GOT3 (cell line): ENCODE measurements at regions not wholly inside any gene's neighbourhood (a gene's known extent, or its start where the extent isn't known, plus 50 kb on each side); places are given as distances from the start of the nearest gene placed in this dataset.
"Not testable (repeated sequence)": the region's sequence is repeated elsewhere in the genome, so short reads cannot be mapped to it uniquely, and the experiment has no call there.

Source experiments
- DNase-seq: peaks from one replicate; lab custom pipeline; 2025; ENCODE audit warnings: mixed read lengths; lab: John Stamatoyannopoulos, UW

DNA sequence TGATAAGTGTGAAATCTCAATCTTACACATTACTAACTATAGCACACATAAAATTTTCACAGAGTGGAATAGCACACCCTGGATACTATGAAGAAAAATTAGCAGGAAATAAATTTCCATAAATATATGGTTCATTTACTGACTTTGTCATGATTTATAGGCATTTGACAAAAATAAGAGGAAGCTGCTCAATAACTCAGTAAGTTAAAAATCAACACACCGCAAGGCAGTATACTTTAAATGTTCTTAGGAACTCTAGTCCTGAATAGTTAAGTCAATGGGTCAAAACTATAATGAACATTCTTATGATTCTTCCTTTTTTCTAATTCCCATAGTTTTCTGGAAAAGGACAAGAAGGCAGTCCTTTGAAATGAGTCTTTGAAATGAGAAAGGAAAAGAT lies 1557.8 kb upstream of the RAG2 start:
- no peak for DNase-seq

- DNase-seq, result no peak
Measured at GRCh38 chr11:38153985-38154384, 1555.9 kb upstream of the RAG2 start.

DNA sequence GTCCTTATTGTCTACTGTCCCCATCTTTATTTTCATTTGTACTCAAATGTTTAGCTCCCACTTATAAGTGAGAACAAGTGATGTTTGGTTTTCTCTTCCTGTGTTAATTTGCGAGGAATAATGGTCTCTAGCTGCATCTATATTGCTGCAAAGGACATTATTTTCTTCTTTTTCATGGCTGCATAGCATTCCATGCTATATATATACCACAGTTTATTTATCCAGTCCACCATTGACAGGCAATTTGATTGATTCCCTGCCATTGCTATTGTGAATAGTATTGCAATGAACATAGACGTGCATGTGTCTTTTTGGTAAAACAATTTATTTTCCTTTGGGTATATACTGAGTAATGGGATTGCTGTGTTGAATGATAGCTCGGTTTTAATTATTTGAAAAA lies 1545.8 kb upstream of the RAG2 start:
- no peak for DNase-seq

DNA sequence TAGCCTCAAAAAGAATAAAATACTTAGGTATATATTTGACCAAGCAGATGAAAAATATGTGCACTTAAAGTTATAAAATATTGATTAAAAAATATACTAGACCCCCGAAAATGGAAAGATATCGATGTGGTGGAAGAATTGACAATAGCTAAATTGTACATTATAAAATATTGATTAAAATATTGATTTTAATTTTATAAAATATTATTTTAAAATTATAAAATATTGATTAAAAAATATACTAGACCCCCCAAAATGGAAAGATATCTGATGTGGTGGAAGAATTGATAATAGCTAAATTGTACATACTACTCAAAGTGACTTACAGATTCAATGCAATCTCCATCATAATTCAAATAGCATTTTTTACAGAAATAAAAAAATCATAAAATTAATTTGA lies 1540.9 kb upstream of the RAG2 start:
- DNase-seq, result no peak

- no peak for DNase-seq
Measured at GRCh38 chr11:38136887-38137286, 1538.9 kb upstream of the RAG2 start.

DNA sequence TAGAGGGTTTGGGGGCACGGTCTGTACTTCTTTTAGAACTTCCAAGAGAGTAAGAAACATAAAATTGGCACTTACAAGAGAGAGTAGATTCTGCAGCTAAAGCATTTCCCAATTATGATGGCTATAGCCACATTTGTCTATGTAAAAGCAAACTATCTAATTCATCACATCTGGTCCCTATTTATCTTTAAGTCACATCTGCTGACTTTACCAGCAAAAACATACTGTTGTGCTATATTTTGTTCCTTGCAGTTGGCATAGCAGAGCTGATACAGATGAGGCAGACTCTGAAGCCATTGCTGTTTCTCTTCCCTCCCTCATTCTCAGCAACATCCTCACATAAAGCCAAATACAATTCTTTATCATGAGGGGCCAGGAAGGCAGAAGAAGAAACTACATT lies 1533.5 kb upstream of the RAG2 start:
- DNase-seq, result no peak

- no peak for DNase-seq
Measured at GRCh38 chr11:38130976-38131375, 1532.9 kb upstream of the RAG2 start.

GRCh38 chr11:38130514-38130913 lies 1532.5 kb upstream of the RAG2 start:
- DNase-seq, result no peak

- no peak for DNase-seq
Measured at GRCh38 chr11:38123673-38124072, 1525.6 kb upstream of the RAG2 start.

- not testable (repeated sequence) for DNase-seq
Measured at GRCh38 chr11:38116616-38117015, 1518.6 kb upstream of the RAG2 start.

DNA sequence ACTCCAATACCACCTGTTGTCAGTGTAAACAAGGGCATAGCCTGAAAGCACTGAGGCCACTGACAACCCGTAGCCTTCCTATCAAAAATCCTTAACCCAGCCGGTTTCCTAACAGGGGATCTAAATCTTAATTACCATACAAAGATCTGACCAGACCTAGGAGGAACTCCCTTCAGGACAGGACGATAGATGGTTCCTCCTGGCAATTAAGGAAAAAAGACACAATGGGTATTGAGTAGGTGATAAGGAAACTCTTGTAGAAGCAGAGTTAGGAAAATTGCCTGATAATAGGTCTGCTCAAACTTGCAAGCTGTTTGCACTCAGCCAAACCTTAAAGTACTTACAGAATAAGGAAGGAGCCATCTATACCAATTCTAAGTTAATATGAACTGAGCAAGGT lies 1517.3 kb upstream of the RAG2 start:
- not testable (repeated sequence) for DNase-seq

DNA sequence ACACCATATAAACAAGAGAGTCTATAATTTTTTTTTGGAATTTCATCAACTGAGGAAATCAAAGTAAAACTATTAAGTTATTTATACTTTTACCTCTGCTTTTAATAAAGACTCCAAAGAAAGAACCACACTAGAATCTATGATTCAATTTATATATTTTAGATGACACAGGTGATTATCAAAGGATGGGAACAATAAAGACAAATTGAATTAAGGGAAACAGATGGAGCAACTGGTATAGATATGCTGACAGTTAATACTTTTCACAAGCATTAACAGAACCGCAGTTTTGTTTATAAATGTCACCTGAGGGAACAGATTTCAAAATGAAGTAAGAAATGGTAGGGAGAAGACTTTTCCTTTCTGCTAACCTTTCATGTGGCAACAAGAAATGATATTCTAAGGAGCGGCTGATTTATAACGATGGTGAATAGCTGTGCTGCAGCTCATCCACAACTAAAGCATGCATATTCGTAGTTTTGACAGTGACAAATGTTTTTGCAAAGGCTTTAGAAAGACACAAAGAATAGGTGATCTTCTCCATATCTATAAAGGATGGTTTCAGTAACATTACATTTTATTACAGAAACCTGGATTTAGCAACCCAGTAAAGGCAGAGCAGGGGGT lies 1502.9 kb upstream of the RAG2 start:
- no peak for DNase-seq

GRCh38 chr11:38095268-38095667 lies 1497.2 kb upstream of the RAG2 start:
- no peak for DNase-seq

DNA sequence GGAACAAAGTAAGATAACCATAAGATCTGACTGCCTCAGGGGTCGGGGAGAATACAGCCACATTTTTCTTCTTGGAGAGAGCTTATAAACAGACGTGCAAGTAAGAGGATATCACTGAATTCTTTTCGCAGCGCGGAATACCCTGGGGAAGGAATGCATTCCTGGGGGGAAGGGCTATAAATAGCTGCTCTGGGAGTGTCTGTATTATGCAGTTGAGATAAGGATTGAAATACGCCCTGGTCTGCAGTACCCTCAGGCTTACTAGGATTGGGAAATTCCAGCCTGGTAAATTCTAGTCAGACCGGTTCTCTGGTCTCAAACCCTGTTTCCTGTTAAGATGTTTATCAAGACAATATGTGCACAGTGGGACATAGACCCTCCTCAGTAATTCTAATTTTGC lies 1491.7 kb upstream of the RAG2 start:
- DNase-seq, result no peak

- no peak for DNase-seq
Measured at GRCh38 chr11:38060920-38061319, 1462.9 kb upstream of the RAG2 start.

GRCh38 chr11:38060136-38060535 lies 1462.1 kb upstream of the RAG2 start:
- no peak for DNase-seq

DNA sequence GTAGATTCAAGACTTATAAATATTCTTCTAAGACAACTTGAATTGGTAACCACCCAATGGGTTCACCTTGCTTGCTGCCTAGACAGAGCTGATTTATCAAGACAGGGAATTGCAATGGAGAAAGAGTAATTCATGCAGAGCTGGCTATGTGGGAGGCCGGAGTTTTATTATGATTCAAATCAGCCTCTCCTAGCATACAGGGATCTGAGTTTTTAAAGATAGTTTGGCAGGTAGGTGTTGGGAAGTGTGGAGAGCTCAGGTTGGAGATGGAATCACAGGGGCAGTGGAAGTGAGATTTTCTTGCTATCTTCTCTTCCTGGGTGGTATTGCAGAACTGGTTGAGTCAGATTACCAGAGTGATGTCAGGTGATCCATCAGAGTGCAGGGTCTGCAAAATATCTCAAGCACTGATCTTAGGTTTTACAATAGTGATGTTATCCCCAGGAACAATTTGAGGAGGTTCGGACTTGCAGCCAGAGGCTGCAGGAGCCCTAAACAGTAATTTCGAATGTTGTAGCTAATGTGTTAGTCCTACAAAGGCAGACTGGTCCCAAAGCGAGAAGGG lies 1448.6 kb upstream of the RAG2 start:
- DNase-seq, result no peak

DNA sequence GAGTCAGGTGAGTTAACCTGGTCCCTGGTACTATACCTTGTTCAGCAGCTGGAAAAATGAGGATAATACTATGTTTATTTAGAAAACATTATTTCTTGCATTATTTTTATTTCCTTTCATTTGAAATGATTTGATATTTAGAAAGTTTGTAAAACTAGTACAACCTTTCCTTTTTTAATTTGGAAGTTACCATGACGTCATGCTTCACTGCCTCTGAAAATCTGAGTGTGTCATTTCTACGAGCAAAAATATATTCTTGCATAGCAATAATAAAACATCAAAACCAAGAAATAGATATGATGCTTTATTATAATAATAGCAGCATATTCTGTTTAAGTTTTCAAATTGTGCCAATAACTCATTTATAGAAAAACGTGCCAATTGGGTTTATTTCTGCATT lies 1445.0 kb upstream of the RAG2 start:
- no peak for DNase-seq

DNA sequence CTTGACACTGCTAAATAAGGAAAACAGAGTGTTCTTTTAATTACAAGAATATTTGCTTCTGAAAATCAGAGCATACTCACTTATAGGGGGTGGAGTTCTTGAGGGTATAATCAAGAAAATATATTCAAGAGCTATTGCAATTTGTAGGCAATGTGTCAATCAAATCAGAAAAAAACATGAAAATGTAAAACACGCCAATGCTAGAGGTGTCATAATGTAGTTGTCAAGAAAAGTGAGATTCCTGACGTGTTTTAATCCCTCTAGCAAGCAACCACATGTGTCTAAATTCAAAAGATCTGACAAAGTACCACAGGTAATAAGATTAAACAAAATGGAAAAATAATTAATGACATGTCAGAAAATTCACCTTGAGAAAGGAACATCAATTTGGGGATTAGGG lies 1440.7 kb upstream of the RAG2 start:
- DNase-seq, result no peak

- DNase-seq, result no peak
Measured at GRCh38 chr11:38019072-38019775, 1421.2 kb upstream of the RAG2 start.

DNA sequence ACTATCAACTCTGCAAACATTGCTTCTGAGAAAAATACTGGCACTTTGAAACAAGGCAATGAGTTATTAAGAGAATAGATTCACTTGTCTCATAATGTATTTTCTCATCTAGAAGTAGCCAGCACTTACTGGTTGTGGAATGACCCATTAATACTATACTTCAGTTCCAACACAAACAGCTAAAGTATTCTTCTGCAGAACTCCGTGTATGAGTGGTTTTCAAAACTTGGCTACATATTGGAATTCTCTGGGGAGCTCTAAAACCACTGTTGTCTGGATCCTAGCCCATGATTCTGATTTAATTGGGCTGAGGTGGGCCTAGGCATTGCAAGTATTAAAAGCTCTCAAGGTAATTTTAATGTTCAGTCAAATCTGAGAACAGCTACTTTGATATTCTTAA lies 1416.4 kb upstream of the RAG2 start:
- no peak for DNase-seq

DNA sequence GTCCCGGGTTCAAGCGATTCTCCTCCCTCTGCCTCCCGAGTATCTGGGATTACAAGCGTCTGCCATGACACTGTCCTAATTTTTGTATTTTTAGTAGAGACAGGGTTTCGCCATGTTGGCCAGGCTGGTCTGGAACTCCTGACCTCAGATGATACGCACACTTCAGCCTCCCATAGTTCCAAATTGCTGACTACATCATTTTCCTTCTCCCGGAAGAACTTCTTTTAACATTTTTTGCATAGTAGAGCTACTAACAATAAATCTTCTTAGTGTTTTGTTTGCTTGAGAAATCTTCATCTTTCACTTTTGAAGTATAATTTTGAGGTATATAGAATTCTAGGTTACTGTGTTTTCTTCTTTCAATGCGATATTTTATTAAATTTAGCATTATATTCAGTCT lies 1415.1 kb upstream of the RAG2 start:
- no peak for DNase-seq

- DNase-seq, result no peak
Measured at GRCh38 chr11:38011496-38011895, 1413.5 kb upstream of the RAG2 start.

DNA sequence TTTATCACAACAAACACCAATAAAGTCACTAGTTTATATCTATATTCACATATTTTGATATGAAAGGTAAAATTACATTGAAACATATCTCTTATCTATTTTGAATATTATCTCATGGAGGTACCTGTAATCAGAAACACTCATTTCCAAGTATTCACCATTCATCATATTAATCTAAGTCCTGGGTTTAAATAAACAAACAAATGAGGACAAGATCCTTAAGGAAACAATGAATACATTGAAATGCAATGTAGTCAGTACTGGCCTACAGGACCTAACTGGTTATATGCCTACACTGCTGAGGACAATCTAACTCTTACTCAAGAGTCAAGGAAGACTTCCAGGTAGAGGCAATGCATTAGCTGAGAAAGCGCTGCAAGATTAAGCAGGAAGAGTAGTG lies 1411.9 kb upstream of the RAG2 start:
- no peak for DNase-seq
